ENCODE measurements at regions not wholly inside any gene's neighbourhood (a gene's known extent, or its start where the extent isn't known, plus 50 kb on each side); places are given as distances from the start of the nearest gene placed in this dataset.

DNA sequence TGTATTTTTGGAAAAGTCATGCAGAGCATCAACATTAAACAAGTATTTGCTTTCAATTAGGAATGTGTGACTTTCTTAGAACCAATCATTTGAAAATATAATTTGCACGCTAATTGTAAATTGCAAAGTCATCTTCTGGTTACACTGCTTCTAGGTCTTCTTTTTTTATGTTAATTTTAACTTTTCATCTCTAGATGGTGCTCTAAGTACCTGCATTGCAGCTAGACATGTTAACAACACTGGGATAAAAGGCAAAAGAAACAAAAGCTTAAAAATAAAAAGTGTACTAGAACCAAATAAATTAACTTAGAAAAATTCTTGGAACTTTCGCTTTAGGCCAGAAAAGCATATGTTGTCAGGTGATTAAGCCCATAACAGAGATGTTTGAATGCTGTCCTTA, 2758.2 kb downstream of the PCDH9 start:
- no peak overlapping the region for H3K4me3 ChIP-seq (ENCODE audit: low read depth, low read length)
- TF ChIP-seq, protein P1, sequence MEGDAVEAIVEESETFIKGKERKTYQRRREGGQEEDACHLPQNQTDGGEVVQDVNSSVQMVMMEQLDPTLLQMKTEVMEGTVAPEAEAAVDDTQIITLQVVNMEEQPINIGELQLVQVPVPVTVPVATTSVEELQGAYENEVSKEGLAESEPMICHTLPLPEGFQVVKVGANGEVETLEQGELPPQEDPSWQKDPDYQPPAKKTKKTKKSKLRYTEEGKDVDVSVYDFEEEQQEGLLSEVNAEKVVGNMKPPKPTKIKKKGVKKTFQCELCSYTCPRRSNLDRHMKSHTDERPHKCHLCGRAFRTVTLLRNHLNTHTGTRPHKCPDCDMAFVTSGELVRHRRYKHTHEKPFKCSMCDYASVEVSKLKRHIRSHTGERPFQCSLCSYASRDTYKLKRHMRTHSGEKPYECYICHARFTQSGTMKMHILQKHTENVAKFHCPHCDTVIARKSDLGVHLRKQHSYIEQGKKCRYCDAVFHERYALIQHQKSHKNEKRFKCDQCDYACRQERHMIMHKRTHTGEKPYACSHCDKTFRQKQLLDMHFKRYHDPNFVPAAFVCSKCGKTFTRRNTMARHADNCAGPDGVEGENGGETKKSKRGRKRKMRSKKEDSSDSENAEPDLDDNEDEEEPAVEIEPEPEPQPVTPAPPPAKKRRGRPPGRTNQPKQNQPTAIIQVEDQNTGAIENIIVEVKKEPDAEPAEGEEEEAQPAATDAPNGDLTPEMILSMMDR (IDR thresholded peaks at IDR 0.05; ENCODE audit: low read depth, low read length, missing control alignments), result peak; percentile 31
- in situ Hi-C loops (cut with HindIII; ENCODE audit: low sequenced_read_pairs), result loop anchor here (25.0 kb wide), 1 partner anchor 1165 kb away; no protein-coding TSS in a partner anchor
- DNase-seq (ENCODE audit: low read depth), result peak; percentile 22

DNA sequence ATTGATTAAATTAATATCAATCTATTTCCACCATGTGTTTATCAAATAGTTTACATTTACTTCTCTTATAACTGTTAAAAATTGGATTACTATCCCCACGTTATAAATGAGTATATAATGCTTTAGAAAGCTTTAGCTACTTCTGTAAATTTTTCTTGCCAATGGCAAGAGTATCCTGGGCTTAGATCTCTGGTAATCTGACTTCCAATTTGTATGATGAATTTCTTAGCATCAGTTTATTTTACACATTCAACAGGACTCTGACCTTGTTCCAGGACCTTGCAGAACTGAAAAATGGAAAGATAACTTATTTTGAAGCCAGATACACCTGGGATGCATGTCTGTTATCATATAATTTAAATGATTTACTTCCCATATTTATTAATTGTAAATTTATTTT, 2759.4 kb downstream of the PCDH9 start:
- in situ Hi-C loops (cut with HindIII; ENCODE audit: low sequenced_read_pairs), result loop anchor here (25.0 kb wide), 1 partner anchor 1167 kb away; no protein-coding TSS in a partner anchor
- H3K4me3 ChIP-seq (ENCODE audit: low read depth, low read length), result no peak overlapping the region
- no peak for DNase-seq (ENCODE audit: low read depth)
- TF ChIP-seq, protein P1 (IDR thresholded peaks at IDR 0.05; ENCODE audit: low read depth, low read length, missing control alignments), result no peak

DNA sequence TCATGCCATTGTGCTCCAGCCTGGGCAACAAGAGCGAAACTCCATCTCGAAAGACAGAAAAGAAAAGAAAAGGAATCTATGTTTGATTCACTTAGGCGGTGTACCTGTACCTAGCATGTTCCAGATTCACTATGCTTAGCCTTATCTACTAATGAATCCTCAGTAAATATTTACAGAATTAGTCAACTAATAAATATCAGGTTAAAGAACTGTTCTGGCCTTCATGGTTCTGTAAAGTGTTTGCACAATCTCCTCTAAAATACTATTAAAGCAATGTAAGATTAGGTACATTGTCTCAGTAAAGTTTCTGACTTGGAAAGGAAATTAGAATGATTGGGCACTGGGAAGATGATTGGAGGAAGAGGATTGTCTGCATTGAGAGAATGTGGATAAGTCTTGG, 2770.4 kb downstream of the PCDH9 start:
- DNase-seq (ENCODE audit: low read depth), result no peak
- H3K4me3 ChIP-seq (ENCODE audit: low read depth, low read length), result no peak overlapping the region
- in situ Hi-C loops (cut with HindIII; ENCODE audit: low sequenced_read_pairs), result loop anchor here (25.0 kb wide), 1 partner anchor 1178 kb away; no protein-coding TSS in a partner anchor
- TF ChIP-seq, protein P1 (IDR thresholded peaks at IDR 0.05; ENCODE audit: low read depth, low read length, missing control alignments), result no peak

DNA sequence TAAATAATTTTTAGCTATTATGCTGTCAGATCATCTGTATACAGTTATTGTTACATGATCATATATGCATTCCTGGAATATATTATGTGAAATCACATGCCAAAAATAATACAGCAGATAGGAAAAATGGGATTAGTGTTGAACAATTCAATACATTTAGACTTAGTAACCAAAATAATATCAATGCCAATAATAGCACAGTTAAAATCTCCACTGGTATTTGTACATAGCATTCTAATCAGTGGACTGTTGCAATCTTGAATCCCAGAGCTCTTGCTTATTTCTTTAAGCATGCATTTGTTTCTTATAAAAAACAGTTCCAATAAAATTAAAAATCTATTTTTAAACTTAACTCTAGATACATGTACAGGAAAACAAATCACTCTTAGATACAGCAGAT, 2772.2 kb downstream of the PCDH9 start:
- DNase-seq (ENCODE audit: low read depth), result no peak
- no peak overlapping the region for H3K4me3 ChIP-seq (ENCODE audit: low read depth, low read length)
- in situ Hi-C loops (cut with HindIII; ENCODE audit: low sequenced_read_pairs), result loop anchor here (25.0 kb wide), 1 partner anchor 1179 kb away; no protein-coding TSS in a partner anchor
- TF ChIP-seq, protein P1 (IDR thresholded peaks at IDR 0.05; ENCODE audit: low read depth, low read length, missing control alignments), result no peak

DNA sequence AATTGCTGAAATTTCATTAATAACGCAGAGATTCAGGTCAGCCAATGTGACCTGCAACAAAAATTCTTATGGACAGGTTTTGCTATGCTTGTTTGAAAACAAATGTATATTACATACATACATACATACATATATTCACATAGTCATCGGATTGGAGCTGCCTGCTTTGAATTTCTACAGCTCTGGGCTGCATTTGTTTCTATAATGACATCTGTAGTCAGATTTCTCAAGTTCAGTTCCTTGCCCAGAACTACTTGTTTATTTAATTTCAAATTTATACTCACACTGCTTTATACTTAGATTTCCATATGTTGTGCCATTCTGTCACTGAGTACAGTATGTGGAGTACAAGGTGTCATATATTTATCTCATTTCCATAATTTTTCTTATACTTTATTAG, 2775.0 kb downstream of the PCDH9 start:
- TF ChIP-seq, protein P1 (IDR thresholded peaks at IDR 0.05; ENCODE audit: low read depth, low read length, missing control alignments), result no peak
- in situ Hi-C loops (cut with HindIII; ENCODE audit: low sequenced_read_pairs), result loop anchor here (25.0 kb wide), 1 partner anchor 1182 kb away; no protein-coding TSS in a partner anchor
- no peak overlapping the region for H3K4me3 ChIP-seq (ENCODE audit: low read depth, low read length)
- no peak for DNase-seq (ENCODE audit: low read depth)

DNA sequence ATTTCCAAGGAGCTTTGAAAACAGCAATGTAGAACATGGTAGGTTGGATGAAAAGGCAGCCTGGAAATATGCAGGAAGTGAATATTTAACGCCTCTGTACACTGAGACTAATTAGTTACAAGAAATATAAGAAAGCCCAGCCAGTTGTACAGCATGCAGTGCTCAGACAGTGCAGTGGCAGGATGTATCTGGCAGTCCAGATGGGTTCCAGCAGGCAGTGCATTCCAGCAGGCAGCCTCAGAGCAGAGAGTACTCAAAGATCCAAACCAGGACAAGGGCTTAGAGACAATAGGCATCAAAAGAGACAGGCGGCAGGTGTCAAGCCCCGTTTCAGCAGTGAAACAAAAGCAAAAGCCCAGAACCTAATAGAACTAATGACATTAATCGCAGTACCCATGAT, 2776.3 kb downstream of the PCDH9 start:
- DNase-seq (ENCODE audit: low read depth), result no peak
- no peak overlapping the region for H3K4me3 ChIP-seq (ENCODE audit: low read depth, low read length)
- in situ Hi-C loops (cut with HindIII; ENCODE audit: low sequenced_read_pairs), result loop anchor here (25.0 kb wide), 1 partner anchor 1183 kb away; no protein-coding TSS in a partner anchor
- TF ChIP-seq, protein P1 (IDR thresholded peaks at IDR 0.05; ENCODE audit: low read depth, low read length, missing control alignments), result no peak
